ENCODE measurements at regions not wholly inside any gene's neighbourhood (a gene's known extent, or its start where the extent isn't known, plus 50 kb on each side); places are given as distances from the start of the nearest gene placed in this dataset.
"Not testable (repeated sequence)": the region's sequence is repeated elsewhere in the genome, so short reads cannot be mapped to it uniquely, and the experiment has no call there.

- DNase-seq (ENCODE audit: low read depth in 2 of 2) = no peak
Measured at GRCh38 chr6:4415549-4415948, 280.2 kb upstream of the ECI2 start.

- DNase-seq (ENCODE audit: low read depth in 2 of 2) = not testable (repeated sequence)
Measured at GRCh38 chr6:4414078-4414477, 278.7 kb upstream of the ECI2 start.

GRCh38 chr6:4413073-4413472 lies 277.7 kb upstream of the ECI2 start:
- DNase-seq (ENCODE audit: low read depth in 2 of 2) = no peak

- no peak for DNase-seq (ENCODE audit: low read depth in 2 of 2)
Measured at GRCh38 chr6:4412488-4412887, 277.1 kb upstream of the ECI2 start.

- DNase-seq (ENCODE audit: low read depth in 2 of 2) = no peak
Measured at GRCh38 chr6:4412077-4412476, 276.7 kb upstream of the ECI2 start.

GRCh38 chr6:4407710-4408109 lies 272.3 kb upstream of the ECI2 start:
- peak in 1 of 2 donors; percentile 7 for DNase-seq (ENCODE audit: low read depth in 2 of 2)

GRCh38 chr6:4405621-4406212 lies 270.3 kb upstream of the ECI2 start:
- no peak for DNase-seq (ENCODE audit: low read depth in 2 of 2)

- no peak for DNase-seq (ENCODE audit: low read depth in 2 of 2)
Measured at GRCh38 chr6:4404415-4404814, 269.0 kb upstream of the ECI2 start.

GRCh38 chr6:4403828-4404227 lies 268.5 kb upstream of the ECI2 start:
- peak; percentile 19 to 22 for DNase-seq (ENCODE audit: low read depth in 2 of 2)

GRCh38 chr6:4403023-4403752 lies 267.8 kb upstream of the ECI2 start:
- no peak for DNase-seq (ENCODE audit: low read depth in 2 of 2)

GRCh38 chr6:4402477-4402976 lies 267.2 kb upstream of the ECI2 start:
- peak; percentile 85 to 86 for DNase-seq (ENCODE audit: low read depth in 2 of 2)

GRCh38 chr6:4401408-4402368 lies 266.3 kb upstream of the ECI2 start:
- DNase-seq (ENCODE audit: low read depth in 2 of 2) = peak; percentile 9 to 29

GRCh38 chr6:4399656-4400055 lies 264.3 kb upstream of the ECI2 start:
- no peak for DNase-seq (ENCODE audit: low read depth in 2 of 2)

GRCh38 chr6:4398791-4399190 lies 263.4 kb upstream of the ECI2 start:
- no peak for DNase-seq (ENCODE audit: low read depth in 2 of 2)

- no peak for DNase-seq (ENCODE audit: low read depth in 2 of 2)
Measured at GRCh38 chr6:4397307-4397706, 261.9 kb upstream of the ECI2 start.

GRCh38 chr6:4396044-4396443 lies 260.7 kb upstream of the ECI2 start:
- DNase-seq (ENCODE audit: low read depth in 2 of 2) = no peak

- no peak for DNase-seq (ENCODE audit: low read depth in 2 of 2)
Measured at GRCh38 chr6:4395386-4395785, 260.0 kb upstream of the ECI2 start.

GRCh38 chr6:4394786-4395185 lies 259.4 kb upstream of the ECI2 start:
- no peak for DNase-seq (ENCODE audit: low read depth in 2 of 2)

- no peak for DNase-seq (ENCODE audit: low read depth in 2 of 2)
Measured at GRCh38 chr6:4388675-4389074, 253.3 kb upstream of the ECI2 start.

GRCh38 chr6:4384656-4385055 lies 249.3 kb upstream of the ECI2 start:
- no peak for DNase-seq (ENCODE audit: low read depth in 2 of 2)

- peak; percentile 32 to 66 for DNase-seq (ENCODE audit: low read depth in 2 of 2)
Measured at GRCh38 chr6:4383910-4384638, 248.7 kb upstream of the ECI2 start.
